HG02943 (cell line): ENCODE measurements at regions not wholly inside any gene's neighbourhood (a gene's known extent, or its start where the extent isn't known, plus 50 kb on each side); places are given as distances from the start of the nearest gene placed in this dataset.
"Not testable (repeated sequence)": the region's sequence is repeated elsewhere in the genome, so short reads cannot be mapped to it uniquely, and the experiment has no call there.

Experiments
- ATAC-seq: cut with Tn5 transposase; IDR thresholded peaks from one replicate; pipeline ENCODE4 v1.9.1; 2021; ENCODE audit warnings: mild to moderate bottlenecking, low read depth, moderate library complexity; ENCODE audit not compliant: unreplicated experiment

GRCh38 chr20:48532028-48532427 lies 295.8 kb downstream of the PREX1 start:
- ATAC-seq: no peak

GRCh38 chr20:48531505-48531904 lies 296.3 kb downstream of the PREX1 start:
- ATAC-seq: no peak

GRCh38 chr20:48530957-48531356 lies 296.8 kb downstream of the PREX1 start:
- ATAC-seq: no peak

- ATAC-seq: no peak
Observed at GRCh38 chr20:48528346-48528745, 299.5 kb downstream of the PREX1 start.

- ATAC-seq: no peak
Observed at GRCh38 chr20:48527771-48528170, 300.0 kb downstream of the PREX1 start.

GRCh38 chr20:48526936-48527335 lies 300.9 kb downstream of the PREX1 start:
- ATAC-seq: no peak

GRCh38 chr20:48525400-48525799 lies 302.4 kb downstream of the PREX1 start:
- no peak for ATAC-seq

- no peak for ATAC-seq
Observed at GRCh38 chr20:48524582-48524981, 303.2 kb downstream of the PREX1 start.

- no peak for ATAC-seq
Observed at GRCh38 chr20:48523191-48523995, 304.4 kb downstream of the PREX1 start.

GRCh38 chr20:48521121-48521520 lies 306.7 kb downstream of the PREX1 start:
- ATAC-seq: no peak

- not testable (repeated sequence) for ATAC-seq
Observed at GRCh38 chr20:48516196-48516595, 311.6 kb downstream of the PREX1 start.

GRCh38 chr20:48514577-48514976 lies 313.2 kb downstream of the PREX1 start:
- not testable (repeated sequence) for ATAC-seq

GRCh38 chr20:48512539-48512938 lies 315.3 kb downstream of the PREX1 start:
- ATAC-seq: not testable (repeated sequence)

- not testable (repeated sequence) for ATAC-seq
Observed at GRCh38 chr20:48505066-48505465, 322.7 kb downstream of the PREX1 start.

GRCh38 chr20:48503166-48503815 lies 324.5 kb downstream of the PREX1 start:
- ATAC-seq: no peak

- no peak for ATAC-seq
Observed at GRCh38 chr20:48502758-48503157, 325.0 kb downstream of the PREX1 start.

GRCh38 chr20:48502016-48502415 lies 325.8 kb downstream of the PREX1 start:
- no peak for ATAC-seq

GRCh38 chr20:48500900-48501299 lies 326.9 kb downstream of the PREX1 start:
- ATAC-seq: not testable (repeated sequence)

- not testable (repeated sequence) for ATAC-seq
Observed at GRCh38 chr20:48498939-48499338, 328.9 kb downstream of the PREX1 start.

- not testable (repeated sequence) for ATAC-seq
Observed at GRCh38 chr20:48498125-48498524, 329.7 kb downstream of the PREX1 start.

- no peak for ATAC-seq
Observed at GRCh38 chr20:48493966-48494365, 333.8 kb downstream of the PREX1 start.

GRCh38 chr20:48493331-48493730 lies 334.5 kb downstream of the PREX1 start:
- ATAC-seq: not testable (repeated sequence)
